ENCODE measurements at regions not wholly inside any gene's neighbourhood (a gene's known extent, or its start where the extent isn't known, plus 50 kb on each side); places are given as distances from the start of the nearest gene placed in this dataset.
A peak's percentile ranks its signal among the peaks of the same experiment; 100 is the strongest.
"Not testable (repeated sequence)": the region's sequence is repeated elsewhere in the genome, so short reads cannot be mapped to it uniquely, and the experiment has no call there.

GRCh38 chr6:156584121-156584520, 193.1 kb upstream of the ARID1B start:
- H3K9me3 ChIP-seq (ENCODE audit: control insufficient read depth, insufficient read depth, low read length); H3K4me3 ChIP-seq (ENCODE audit: low read depth, low read length): not testable (repeated sequence)

GRCh38 chr6:156583083-156583482, 194.1 kb upstream of the ARID1B start:
- Histone ChIP-seq H3K27me3 (ENCODE audit: control insufficient read depth, insufficient read depth, low read length) (no peaks in the 10 kb centered on the region), H3K36me3 (ENCODE audit: control insufficient read depth, insufficient read depth, low read length) (no peaks in the 10 kb centered on the region), H3K9me3 (ENCODE audit: control insufficient read depth, insufficient read depth, low read length) (peaks cover 3% of the 10 kb centered on the region), H3K27ac (ENCODE audit: low read depth, low read length) (no peak overlapping the region), H3K4me1 (ENCODE audit: control insufficient read depth, insufficient read depth, low read length) (no peaks in the 10 kb centered on the region), H3K4me3 (ENCODE audit: low read depth, low read length) (no peak overlapping the region)
- 100% methylated on average over 1 of the region's 6 CpGs for WGBS (ENCODE audit: insufficient coverage)
- no peak for DNase-seq (ENCODE audit: low read depth in 4 of 6, low spot score in 6 of 6)

More at GRCh38 chr6:156584121-156584520, 193.1 kb upstream of the ARID1B start:
- WGBS (ENCODE audit: insufficient coverage), result no CpG with 5 or more reads among the region's 4 CpGs
- H3K4me1 ChIP-seq (ENCODE audit: control insufficient read depth, insufficient read depth, low read length); H3K36me3 ChIP-seq (ENCODE audit: control insufficient read depth, insufficient read depth, low read length); H3K27me3 ChIP-seq (ENCODE audit: control insufficient read depth, insufficient read depth, low read length); DNase-seq (ENCODE audit: low read depth in 4 of 6, low spot score in 6 of 6); H3K27ac ChIP-seq (ENCODE audit: low read depth, low read length): not testable (repeated sequence)

- H3K27me3 ChIP-seq (ENCODE audit: control insufficient read depth, insufficient read depth, low read length), result no peaks in the 10 kb centered on the region
- peaks cover 3% of the 10 kb centered on the region for H3K9me3 ChIP-seq (ENCODE audit: control insufficient read depth, insufficient read depth, low read length)
- no peaks in the 10 kb centered on the region for H3K36me3 ChIP-seq (ENCODE audit: control insufficient read depth, insufficient read depth, low read length)
- DNase-seq (ENCODE audit: low read depth in 4 of 6, low spot score in 6 of 6), result peak in 1 of 6 donors; percentile 26
- no peak overlapping the region for H3K27ac ChIP-seq (ENCODE audit: low read depth, low read length)
- WGBS (ENCODE audit: insufficient coverage), result 83% methylated on average over 4 of the region's 7 CpGs
- no peak overlapping the region for H3K4me3 ChIP-seq (ENCODE audit: low read depth, low read length)
- no peaks in the 10 kb centered on the region for H3K4me1 ChIP-seq (ENCODE audit: control insufficient read depth, insufficient read depth, low read length)
Observed at GRCh38 chr6:156582509-156582992, 194.6 kb upstream of the ARID1B start.

GRCh38 chr6:156579564-156579963, 197.6 kb upstream of the ARID1B start:
- Histone ChIP-seq H3K27me3 (ENCODE audit: control insufficient read depth, insufficient read depth, low read length) (no peaks in the 10 kb centered on the region), H3K4me1 (ENCODE audit: control insufficient read depth, insufficient read depth, low read length) (no peaks in the 10 kb centered on the region), H3K27ac (ENCODE audit: low read depth, low read length) (no peak overlapping the region), H3K4me3 (ENCODE audit: low read depth, low read length) (no peak overlapping the region), H3K36me3 (ENCODE audit: control insufficient read depth, insufficient read depth, low read length) (no peaks in the 10 kb centered on the region), H3K9me3 (ENCODE audit: control insufficient read depth, insufficient read depth, low read length) (peaks cover 5% of the 10 kb centered on the region)
- DNase-seq (ENCODE audit: low read depth in 4 of 6, low spot score in 6 of 6), result no peak

GRCh38 chr6:156577749-156578148, 199.4 kb upstream of the ARID1B start:
- H3K9me3 ChIP-seq (ENCODE audit: control insufficient read depth, insufficient read depth, low read length), result peaks cover 5% of the 10 kb centered on the region
- H3K27me3 ChIP-seq (ENCODE audit: control insufficient read depth, insufficient read depth, low read length), result no peaks in the 10 kb centered on the region
- no peak overlapping the region for H3K27ac ChIP-seq (ENCODE audit: low read depth, low read length)
- DNase-seq (ENCODE audit: low read depth in 4 of 6, low spot score in 6 of 6), result no peak
- no peaks in the 10 kb centered on the region for H3K4me1 ChIP-seq (ENCODE audit: control insufficient read depth, insufficient read depth, low read length)
- no CpG with 5 or more reads among the region's 1 CpG for WGBS (ENCODE audit: insufficient coverage)
- H3K4me3 ChIP-seq (ENCODE audit: low read depth, low read length), result no peak overlapping the region
- no peaks in the 10 kb centered on the region for H3K36me3 ChIP-seq (ENCODE audit: control insufficient read depth, insufficient read depth, low read length)

GRCh38 chr6:156575361-156575760, 201.8 kb upstream of the ARID1B start:
- Histone ChIP-seq H3K4me1 (ENCODE audit: control insufficient read depth, insufficient read depth, low read length) (no peaks in the 10 kb centered on the region), H3K27ac (ENCODE audit: low read depth, low read length) (no peak overlapping the region), H3K9me3 (ENCODE audit: control insufficient read depth, insufficient read depth, low read length) (peaks cover 5% of the 10 kb centered on the region), H3K4me3 (ENCODE audit: low read depth, low read length) (no peak overlapping the region), H3K36me3 (ENCODE audit: control insufficient read depth, insufficient read depth, low read length) (no peaks in the 10 kb centered on the region), H3K27me3 (ENCODE audit: control insufficient read depth, insufficient read depth, low read length) (no peaks in the 10 kb centered on the region)
- no peak for DNase-seq (ENCODE audit: low read depth in 4 of 6, low spot score in 6 of 6)

GRCh38 chr6:156564807-156565149, 212.4 kb upstream of the ARID1B start:
- H3K4me1 ChIP-seq (ENCODE audit: control insufficient read depth, insufficient read depth, low read length), result peaks cover 8% of the 10 kb centered on the region

GRCh38 chr6:156564127-156564806, 212.9 kb upstream of the ARID1B start:
- H3K9me3 ChIP-seq (ENCODE audit: control insufficient read depth, insufficient read depth, low read length), result no peaks in the 10 kb centered on the region
- no peaks in the 10 kb centered on the region for H3K27me3 ChIP-seq (ENCODE audit: control insufficient read depth, insufficient read depth, low read length)
- H3K4me1 ChIP-seq (ENCODE audit: control insufficient read depth, insufficient read depth, low read length), result peaks cover 8% of the 10 kb centered on the region
- no peak overlapping the region for H3K4me3 ChIP-seq (ENCODE audit: low read depth, low read length)
- H3K27ac ChIP-seq (ENCODE audit: low read depth, low read length), result no peak overlapping the region
- WGBS (ENCODE audit: insufficient coverage), result 1% methylated on average over 7 of the region's 14 CpGs
- peak; percentile 35 to 87 (median 60) for DNase-seq (ENCODE audit: low read depth in 4 of 6, low spot score in 6 of 6)
- no peaks in the 10 kb centered on the region for H3K36me3 ChIP-seq (ENCODE audit: control insufficient read depth, insufficient read depth, low read length)

More at GRCh38 chr6:156564807-156565149, 212.4 kb upstream of the ARID1B start:
- no peaks in the 10 kb centered on the region for H3K27me3 ChIP-seq (ENCODE audit: control insufficient read depth, insufficient read depth, low read length)
- no peak overlapping the region for H3K4me3 ChIP-seq (ENCODE audit: low read depth, low read length)
- no peak for DNase-seq (ENCODE audit: low read depth in 4 of 6, low spot score in 6 of 6)
- WGBS (ENCODE audit: insufficient coverage), result 80% methylated on average over 9 of the region's 10 CpGs
- H3K36me3 ChIP-seq (ENCODE audit: control insufficient read depth, insufficient read depth, low read length), result no peaks in the 10 kb centered on the region
- no peak overlapping the region for H3K27ac ChIP-seq (ENCODE audit: low read depth, low read length)
- H3K9me3 ChIP-seq (ENCODE audit: control insufficient read depth, insufficient read depth, low read length), result no peaks in the 10 kb centered on the region

- Histone ChIP-seq H3K9me3 (ENCODE audit: control insufficient read depth, insufficient read depth, low read length) (no peaks in the 10 kb centered on the region), H3K4me3 (ENCODE audit: low read depth, low read length) (no peak overlapping the region), H3K4me1 (ENCODE audit: control insufficient read depth, insufficient read depth, low read length) (peaks cover 8% of the 10 kb centered on the region), H3K27ac (ENCODE audit: low read depth, low read length) (no peak overlapping the region), H3K27me3 (ENCODE audit: control insufficient read depth, insufficient read depth, low read length) (no peaks in the 10 kb centered on the region), H3K36me3 (ENCODE audit: control insufficient read depth, insufficient read depth, low read length) (no peaks in the 10 kb centered on the region)
- DNase-seq (ENCODE audit: low read depth in 4 of 6, low spot score in 6 of 6), result peak in 1 of 6 donors; percentile 27
- WGBS (ENCODE audit: insufficient coverage), result 54% methylated on average over 2 of the region's 9 CpGs
Observed at GRCh38 chr6:156563714-156564113, 213.5 kb upstream of the ARID1B start.

GRCh38 chr6:156562636-156563035, 214.5 kb upstream of the ARID1B start:
- no peak overlapping the region for H3K27ac ChIP-seq (ENCODE audit: low read depth, low read length)
- 89% methylated on average over 9 of the region's 9 CpGs for WGBS (ENCODE audit: insufficient coverage)
- no peaks in the 10 kb centered on the region for H3K27me3 ChIP-seq (ENCODE audit: control insufficient read depth, insufficient read depth, low read length)
- no peak for DNase-seq (ENCODE audit: low read depth in 4 of 6, low spot score in 6 of 6)
- no peaks in the 10 kb centered on the region for H3K36me3 ChIP-seq (ENCODE audit: control insufficient read depth, insufficient read depth, low read length)
- peaks cover 10% of the 10 kb centered on the region for H3K4me1 ChIP-seq (ENCODE audit: control insufficient read depth, insufficient read depth, low read length)
- no peak overlapping the region for H3K4me3 ChIP-seq (ENCODE audit: low read depth, low read length)
- H3K9me3 ChIP-seq (ENCODE audit: control insufficient read depth, insufficient read depth, low read length), result no peaks in the 10 kb centered on the region
